ENCODE measurements at regions not wholly inside any gene's neighbourhood (a gene's known extent, or its start where the extent isn't known, plus 50 kb on each side); places are given as distances from the start of the nearest gene placed in this dataset.

DNA sequence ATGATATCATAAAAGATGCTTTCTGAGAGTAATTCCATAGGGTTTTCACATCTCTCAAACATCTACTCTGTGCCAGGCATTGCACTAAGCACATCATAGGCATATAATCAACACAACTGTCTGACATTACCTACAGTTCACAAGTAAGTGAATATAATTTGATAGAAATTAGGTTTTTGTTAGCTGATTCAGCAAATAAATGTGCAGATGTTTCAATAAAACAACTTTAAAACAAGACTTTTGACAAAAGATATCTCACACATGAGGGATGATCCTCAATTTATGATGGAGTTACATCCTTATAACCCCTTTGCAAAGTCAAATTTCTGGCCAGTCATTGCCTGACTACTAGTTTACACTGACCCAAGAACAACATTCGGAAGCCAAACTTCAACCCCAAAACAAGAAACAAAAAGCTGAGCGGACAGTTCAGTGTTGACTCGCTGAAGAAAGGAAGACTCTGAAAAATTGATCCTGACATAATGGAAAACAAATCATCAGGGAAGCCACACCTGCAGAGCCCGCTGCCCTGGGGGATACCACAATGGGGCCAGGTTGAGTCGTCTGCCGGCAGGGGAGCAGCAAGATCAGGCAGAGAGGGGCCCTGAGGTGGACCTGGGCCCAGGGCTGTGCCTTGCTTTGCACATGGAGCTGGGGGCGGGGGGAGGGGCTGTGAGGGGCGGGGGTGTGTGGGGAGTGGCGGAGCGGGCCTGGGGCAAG is 739.2 kb upstream of the GJE1 start:
- TF ChIP-seq, protein P1, sequence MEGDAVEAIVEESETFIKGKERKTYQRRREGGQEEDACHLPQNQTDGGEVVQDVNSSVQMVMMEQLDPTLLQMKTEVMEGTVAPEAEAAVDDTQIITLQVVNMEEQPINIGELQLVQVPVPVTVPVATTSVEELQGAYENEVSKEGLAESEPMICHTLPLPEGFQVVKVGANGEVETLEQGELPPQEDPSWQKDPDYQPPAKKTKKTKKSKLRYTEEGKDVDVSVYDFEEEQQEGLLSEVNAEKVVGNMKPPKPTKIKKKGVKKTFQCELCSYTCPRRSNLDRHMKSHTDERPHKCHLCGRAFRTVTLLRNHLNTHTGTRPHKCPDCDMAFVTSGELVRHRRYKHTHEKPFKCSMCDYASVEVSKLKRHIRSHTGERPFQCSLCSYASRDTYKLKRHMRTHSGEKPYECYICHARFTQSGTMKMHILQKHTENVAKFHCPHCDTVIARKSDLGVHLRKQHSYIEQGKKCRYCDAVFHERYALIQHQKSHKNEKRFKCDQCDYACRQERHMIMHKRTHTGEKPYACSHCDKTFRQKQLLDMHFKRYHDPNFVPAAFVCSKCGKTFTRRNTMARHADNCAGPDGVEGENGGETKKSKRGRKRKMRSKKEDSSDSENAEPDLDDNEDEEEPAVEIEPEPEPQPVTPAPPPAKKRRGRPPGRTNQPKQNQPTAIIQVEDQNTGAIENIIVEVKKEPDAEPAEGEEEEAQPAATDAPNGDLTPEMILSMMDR (IDR thresholded peaks at IDR 0.05): no peak
- TF ChIP-seq POLR2A (IDR thresholded peaks at IDR 0.05): no peak
